CD4-positive, alpha-beta T cell treated with Interleukin-12 subunit alpha and Interleukin-12 subunit beta, for 1 hour (primary cell): ENCODE measurements at regions not wholly inside any gene's neighbourhood (a gene's known extent, or its start where the extent isn't known, plus 50 kb on each side); places are given as distances from the start of the nearest gene placed in this dataset.

Source experiments
- DNase-seq: peaks from one replicate; pipeline ENCODE4 v3.0.0-alpha.2; 2020

GRCh38 chr16:26295625-26296304 is 604.0 kb downstream of the HS3ST4 start:
- no peak for DNase-seq

GRCh38 chr16:26301516-26301915 is 609.8 kb downstream of the HS3ST4 start:
- DNase-seq = no peak

GRCh38 chr16:26316683-26317464 is 625.1 kb downstream of the HS3ST4 start:
- DNase-seq = no peak

- no peak for DNase-seq
Measured at GRCh38 chr16:26317885-26318284, 626.1 kb downstream of the HS3ST4 start.

- no peak for DNase-seq
Measured at GRCh38 chr16:26330654-26331053, 638.9 kb downstream of the HS3ST4 start.

- DNase-seq = no peak
Measured at GRCh38 chr16:26334218-26335111, 642.7 kb downstream of the HS3ST4 start.

GRCh38 chr16:26335236-26335853 is 643.6 kb downstream of the HS3ST4 start:
- DNase-seq = no peak

- no peak for DNase-seq
Measured at GRCh38 chr16:26342621-26343020, 650.9 kb downstream of the HS3ST4 start.

- no peak for DNase-seq
Measured at GRCh38 chr16:26344240-26344776, 652.5 kb downstream of the HS3ST4 start.

GRCh38 chr16:26344976-26345375 is 653.2 kb downstream of the HS3ST4 start:
- DNase-seq = no peak

- DNase-seq = no peak
Measured at GRCh38 chr16:26345966-26346365, 654.2 kb downstream of the HS3ST4 start.

- no peak for DNase-seq
Measured at GRCh38 chr16:26348095-26348494, 656.3 kb downstream of the HS3ST4 start.

- no peak for DNase-seq
Measured at GRCh38 chr16:26360867-26361266, 669.1 kb downstream of the HS3ST4 start.

- DNase-seq = no peak
Measured at GRCh38 chr16:26363581-26363980, 671.8 kb downstream of the HS3ST4 start.

GRCh38 chr16:26365161-26365940 is 673.6 kb downstream of the HS3ST4 start:
- no peak for DNase-seq

GRCh38 chr16:26371349-26371869 is 679.6 kb downstream of the HS3ST4 start:
- no peak for DNase-seq

GRCh38 chr16:26374279-26374925 is 682.6 kb downstream of the HS3ST4 start:
- no peak for DNase-seq

GRCh38 chr16:26382586-26382985 is 684.1 kb upstream of the C16orf82 start:
- no peak for DNase-seq

- DNase-seq = no peak
Measured at GRCh38 chr16:26386096-26386495, 680.6 kb upstream of the C16orf82 start.

- no peak for DNase-seq
Measured at GRCh38 chr16:26391833-26392232, 674.9 kb upstream of the C16orf82 start.

- no peak for DNase-seq
Measured at GRCh38 chr16:26394409-26394808, 672.3 kb upstream of the C16orf82 start.
